ENCODE measurements at regions not wholly inside any gene's neighbourhood (a gene's known extent, or its start where the extent isn't known, plus 50 kb on each side); places are given as distances from the start of the nearest gene placed in this dataset.

DNA sequence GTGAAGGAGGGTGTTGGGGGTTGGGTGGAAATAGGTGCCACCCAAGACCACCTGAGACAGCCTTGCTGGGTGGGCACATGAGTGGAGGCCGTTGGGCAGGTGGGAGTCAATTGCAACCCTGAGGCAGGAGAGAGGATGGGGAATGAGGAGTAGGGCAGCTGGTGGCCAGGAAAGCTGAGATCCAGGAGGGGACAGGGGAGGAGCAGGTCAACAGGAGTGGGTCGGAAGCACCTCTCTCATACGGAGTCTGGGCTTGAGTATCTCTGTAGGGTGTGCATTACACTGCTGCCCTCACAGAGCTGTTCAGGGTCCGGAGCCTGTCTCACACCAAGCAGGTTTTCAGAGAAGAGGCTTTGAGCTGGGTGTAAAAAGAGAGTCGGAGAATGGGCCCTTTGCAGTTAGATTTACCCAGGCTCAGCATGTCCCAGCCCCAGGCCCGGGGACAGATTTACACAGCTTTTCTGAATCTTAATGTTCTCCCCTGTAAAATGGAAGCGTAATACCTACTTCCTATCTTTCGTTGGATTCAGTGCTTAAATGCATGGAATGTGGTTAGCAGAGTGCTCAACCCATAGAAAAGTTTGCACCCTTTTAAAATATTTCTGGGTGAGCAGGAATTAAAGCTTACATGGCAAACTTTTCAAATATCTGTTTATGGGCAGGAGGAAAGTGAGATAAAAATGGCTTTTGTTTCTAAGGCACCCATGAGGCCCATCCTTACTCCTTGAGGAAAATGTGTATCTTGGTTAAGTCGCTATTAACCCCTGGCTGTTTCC is 144.0 kb upstream of the MYCN start:
- no peak for DNase-seq

GRCh38 chr2:15797231-15797938 is 143.0 kb upstream of the MYCN start:
- DNase-seq = no peak

GRCh38 chr2:15797939-15798281 is 142.4 kb upstream of the MYCN start:
- no peak for DNase-seq

DNA sequence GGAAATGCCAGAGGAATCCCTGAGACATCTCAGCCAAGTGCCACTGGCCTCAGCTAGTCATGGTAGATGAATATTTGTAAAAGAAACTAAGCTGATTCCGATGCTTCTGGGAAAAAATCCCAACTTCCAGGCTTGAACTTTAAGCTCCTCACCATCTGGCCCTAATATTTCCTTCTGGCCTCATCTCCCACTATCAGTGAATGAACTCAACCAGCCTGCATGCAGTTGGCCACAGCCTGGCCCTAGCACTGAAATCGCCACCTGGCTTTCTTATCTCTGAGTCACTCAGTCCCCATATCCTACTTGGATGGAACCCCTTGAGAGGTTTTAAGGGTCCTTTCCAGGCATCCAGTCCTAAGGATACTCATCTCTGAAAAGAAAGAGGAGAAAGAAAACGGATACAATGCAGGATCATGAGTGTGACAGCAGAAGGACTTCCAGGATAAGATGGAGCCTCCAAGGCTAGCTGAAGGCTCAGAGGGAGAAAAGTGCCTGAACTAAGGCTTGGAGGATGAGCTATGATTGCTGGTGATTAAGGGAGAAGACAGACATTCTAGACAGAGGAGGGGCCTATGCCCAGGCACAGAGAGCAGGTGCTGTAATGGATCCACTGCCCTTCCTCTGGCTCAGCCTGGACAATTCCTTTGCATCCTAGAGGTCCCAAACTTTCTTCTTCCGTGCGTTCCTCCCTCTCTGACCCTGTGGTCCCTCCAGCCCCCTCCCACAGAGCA is 141.5 kb upstream of the MYCN start:
- DNase-seq = no peak

DNA sequence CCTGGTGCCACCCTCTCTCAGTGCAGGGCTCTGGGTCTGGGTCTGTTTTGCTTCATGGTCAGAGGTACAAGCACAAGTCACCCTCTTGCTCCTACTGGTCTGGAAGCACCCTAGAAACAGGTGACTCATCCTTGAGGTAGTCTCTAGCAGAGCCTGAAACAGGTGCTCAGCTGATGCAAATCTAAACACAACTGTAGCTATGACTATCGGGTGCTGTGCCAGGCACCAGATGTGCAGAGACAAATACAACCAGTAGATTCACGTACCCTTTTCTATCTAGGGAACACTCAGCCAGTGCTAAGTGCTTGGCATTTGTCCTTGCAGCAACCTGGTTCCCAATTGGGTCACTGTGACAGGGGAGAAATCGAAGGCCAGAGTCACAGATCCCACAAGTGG is 140.9 kb upstream of the MYCN start:
- DNase-seq = no peak

DNA sequence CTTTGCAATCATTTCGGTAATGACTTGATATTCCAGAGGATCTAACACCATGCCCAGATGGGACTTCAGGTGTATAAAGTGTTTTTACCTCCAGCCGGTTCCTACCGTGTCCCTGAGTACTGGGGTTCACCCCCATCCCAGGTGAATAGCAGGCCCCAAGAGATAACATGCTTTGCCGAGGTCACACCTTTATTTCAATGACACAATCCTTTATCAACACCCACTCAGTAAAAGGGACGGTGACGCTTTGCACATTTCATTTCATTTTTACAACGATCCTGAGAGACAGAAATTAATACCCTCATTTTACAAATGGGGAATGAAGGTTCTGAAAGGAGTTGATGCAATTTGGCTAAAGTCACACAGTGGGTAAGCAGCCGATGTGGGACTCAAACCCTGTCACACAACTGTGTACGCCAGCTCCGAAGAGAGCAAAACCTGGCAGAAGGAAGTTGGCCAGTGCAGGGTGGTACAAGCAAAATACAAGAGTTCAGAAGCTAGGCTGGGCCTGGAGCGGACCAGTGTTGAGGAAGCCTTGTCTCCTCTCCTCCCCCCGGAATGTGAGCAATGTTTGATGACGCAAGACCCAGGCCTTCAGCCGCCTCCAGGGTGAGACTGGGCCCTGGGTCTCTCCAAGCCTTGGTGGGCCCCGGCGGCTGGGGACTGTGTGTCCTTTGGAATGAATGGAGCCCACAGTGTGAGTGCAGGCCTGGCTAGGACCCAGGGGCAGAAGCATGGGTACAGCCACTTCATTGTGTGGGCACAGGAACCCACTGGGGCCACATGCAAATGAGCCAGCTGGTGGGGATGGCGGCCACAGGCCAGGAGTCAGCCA is 139.6 kb upstream of the MYCN start:
- DNase-seq = no peak

DNA sequence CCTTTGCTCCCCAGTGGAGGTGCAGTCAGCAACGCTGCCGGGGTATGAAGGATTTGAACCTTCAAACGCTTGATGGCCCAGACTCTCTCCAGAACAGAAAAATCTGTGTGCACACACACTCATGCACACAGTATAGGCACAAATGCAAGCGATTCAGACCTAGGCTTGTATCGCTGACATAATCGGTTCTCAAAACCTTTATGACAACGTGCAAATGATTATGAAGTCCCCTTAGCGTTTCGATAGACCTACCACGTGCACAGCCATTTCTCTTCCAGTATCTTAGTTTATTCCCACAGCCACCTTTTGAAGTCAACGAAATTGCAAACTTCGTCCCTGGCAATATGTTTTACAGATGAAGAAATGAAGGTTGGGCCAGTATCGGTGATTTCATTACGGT is 138.9 kb upstream of the MYCN start:
- DNase-seq = no peak

DNA sequence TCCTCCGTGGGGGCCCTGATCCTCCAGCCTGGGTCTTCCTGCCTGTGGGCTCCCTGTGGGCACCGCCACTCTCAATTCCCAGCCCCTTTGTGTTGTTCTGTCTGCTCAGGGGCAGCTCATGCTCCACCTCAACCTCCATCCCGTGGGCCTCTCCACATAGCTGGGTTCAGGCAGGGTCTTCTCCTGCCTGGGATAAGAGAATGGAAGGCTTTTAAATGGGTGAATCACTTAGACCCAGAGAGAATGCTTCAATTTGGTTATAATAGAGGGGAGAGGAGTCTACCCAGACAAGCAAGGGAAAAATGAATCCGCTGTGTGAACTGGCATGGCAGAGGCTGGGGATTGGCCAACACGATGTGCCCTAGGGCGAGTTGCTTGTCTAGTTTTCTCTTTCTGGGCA is 138.4 kb upstream of the MYCN start:
- no peak for DNase-seq

DNA sequence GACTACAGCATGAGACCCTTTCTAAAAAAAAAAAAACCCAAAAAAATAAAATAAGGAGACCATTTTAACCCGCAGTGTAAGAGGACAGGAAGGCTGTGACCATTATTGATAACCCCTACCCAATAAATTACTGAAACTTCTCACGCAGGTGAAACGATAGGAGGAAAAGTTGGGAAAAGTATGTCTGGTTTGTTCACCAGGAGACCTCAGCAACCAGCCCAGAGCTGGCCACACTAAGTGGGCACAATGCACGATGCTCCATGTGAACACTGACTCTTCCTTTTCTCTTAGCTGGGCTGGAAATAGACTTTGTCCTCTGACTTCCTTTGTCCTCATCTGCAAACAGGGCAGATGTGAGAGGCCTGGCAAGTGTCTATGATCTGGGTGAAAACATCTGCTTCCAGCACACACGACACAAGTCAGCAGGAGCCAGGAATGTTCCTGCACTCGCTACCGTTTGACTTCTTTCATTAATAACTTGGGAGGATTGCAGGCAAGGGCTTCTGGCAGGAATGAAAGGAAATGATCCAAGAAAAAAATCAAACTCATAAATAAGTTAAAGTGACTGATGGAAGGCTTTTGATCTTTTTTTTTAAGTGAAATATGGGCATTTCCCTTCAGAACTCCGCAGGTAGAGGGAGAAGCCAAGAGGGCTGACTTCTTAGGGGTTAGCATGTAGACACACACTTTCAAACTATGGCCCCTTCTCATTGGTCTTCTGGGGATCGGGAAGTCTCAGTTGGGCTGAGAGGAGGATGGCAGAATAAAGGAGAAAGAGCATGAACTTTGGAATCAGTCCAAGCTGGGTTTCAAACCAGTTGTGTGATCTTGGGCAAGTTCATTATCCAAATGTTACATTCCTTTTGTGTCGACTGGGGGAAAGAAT is 137.4 kb upstream of the MYCN start:
- DNase-seq = no peak

GRCh38 chr2:15803543-15804245 is 136.7 kb upstream of the MYCN start:
- no peak for DNase-seq

- DNase-seq = no peak
These were observed 136.1 kb upstream of the MYCN start for GRCh38 chr2:15804246-15804619.

GRCh38 chr2:15804691-15805090 is 135.7 kb upstream of the MYCN start:
- DNase-seq = no peak

- DNase-seq = no peak
These were observed 135.1 kb upstream of the MYCN start for GRCh38 chr2:15805206-15805605.

DNA sequence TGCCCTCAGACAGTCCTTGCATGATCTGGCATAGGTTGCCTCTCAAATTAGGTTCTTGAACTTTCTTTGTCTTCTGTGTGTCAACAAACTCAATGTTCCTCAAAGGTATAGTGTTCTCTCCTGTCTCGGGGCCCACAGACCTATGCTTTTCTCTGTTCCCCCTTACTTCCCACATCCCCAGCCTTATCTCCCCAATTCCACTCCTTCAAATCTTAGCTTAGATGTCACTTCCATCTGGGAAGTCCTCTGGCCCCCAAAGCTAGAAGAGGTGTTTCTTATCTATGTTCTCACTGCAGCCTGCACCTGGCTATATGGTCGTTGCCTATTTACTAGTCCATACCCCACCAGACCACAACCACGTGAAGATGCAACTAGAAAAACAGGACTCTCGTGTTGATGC is 134.6 kb upstream of the MYCN start:
- no peak for DNase-seq

- DNase-seq = no peak
These were observed 133.4 kb upstream of the MYCN start for GRCh38 chr2:15806801-15807417.

DNA sequence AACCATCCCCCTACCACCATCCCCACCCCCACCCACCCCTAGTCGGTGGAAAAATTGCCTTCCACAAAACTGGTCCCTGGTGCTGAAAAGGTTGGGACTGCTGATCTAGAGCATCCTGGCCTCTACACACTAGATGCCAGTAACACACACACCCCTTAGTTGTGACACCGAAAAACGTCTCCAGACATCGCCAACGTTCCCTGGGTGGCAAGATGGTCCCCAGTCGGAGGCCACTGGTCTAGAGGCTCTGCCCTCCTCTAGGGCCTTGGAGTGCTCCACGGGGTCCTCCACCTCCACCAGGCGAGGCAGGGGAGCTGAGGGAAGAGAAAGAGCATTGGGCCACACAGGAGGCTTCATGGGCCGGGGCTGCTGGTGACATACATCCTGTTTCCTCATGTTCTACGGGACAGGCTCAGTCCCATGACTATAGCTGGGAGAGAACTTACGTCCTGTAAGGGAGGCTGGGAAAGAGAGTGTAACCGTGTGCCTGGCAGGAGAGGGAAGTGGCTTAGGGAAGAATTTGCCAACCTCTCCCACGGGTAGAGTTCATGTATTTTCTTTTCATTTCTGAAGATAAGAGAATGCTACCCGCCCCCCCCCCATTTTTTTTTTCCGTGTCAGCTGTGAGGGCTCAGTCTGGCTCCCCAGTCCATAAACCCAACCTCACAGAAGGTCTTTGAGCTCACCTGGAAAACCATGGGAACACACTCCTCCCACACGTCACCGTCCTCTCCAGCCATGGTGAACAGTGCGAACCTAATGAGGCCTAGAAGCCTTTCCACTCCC is 132.7 kb upstream of the MYCN start:
- DNase-seq = no peak

GRCh38 chr2:15808204-15808910 is 132.0 kb upstream of the MYCN start:
- no peak for DNase-seq

GRCh38 chr2:15808944-15809343 is 131.4 kb upstream of the MYCN start:
- DNase-seq = no peak

- no peak for DNase-seq
These were observed 130.9 kb upstream of the MYCN start for GRCh38 chr2:15809404-15809803.
